ENCODE measurements at regions not wholly inside any gene's neighbourhood (a gene's known extent, or its start where the extent isn't known, plus 50 kb on each side); places are given as distances from the start of the nearest gene placed in this dataset.

GRCh38 chr13:31504918-31505317 is 234.4 kb upstream of the RXFP2 start:
- TF ChIP-seq, protein P1, sequence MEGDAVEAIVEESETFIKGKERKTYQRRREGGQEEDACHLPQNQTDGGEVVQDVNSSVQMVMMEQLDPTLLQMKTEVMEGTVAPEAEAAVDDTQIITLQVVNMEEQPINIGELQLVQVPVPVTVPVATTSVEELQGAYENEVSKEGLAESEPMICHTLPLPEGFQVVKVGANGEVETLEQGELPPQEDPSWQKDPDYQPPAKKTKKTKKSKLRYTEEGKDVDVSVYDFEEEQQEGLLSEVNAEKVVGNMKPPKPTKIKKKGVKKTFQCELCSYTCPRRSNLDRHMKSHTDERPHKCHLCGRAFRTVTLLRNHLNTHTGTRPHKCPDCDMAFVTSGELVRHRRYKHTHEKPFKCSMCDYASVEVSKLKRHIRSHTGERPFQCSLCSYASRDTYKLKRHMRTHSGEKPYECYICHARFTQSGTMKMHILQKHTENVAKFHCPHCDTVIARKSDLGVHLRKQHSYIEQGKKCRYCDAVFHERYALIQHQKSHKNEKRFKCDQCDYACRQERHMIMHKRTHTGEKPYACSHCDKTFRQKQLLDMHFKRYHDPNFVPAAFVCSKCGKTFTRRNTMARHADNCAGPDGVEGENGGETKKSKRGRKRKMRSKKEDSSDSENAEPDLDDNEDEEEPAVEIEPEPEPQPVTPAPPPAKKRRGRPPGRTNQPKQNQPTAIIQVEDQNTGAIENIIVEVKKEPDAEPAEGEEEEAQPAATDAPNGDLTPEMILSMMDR (IDR thresholded peaks at IDR 0.05), result no peak
- DNase-seq (ENCODE audit: low spot score) (no peak), ATAC-seq (ENCODE audit: low FRiP score) (no peak)

GRCh38 chr13:31512331-31512730 is 227.0 kb upstream of the RXFP2 start:
- no peak for DNase-seq (ENCODE audit: low spot score)
- no peak for ATAC-seq (ENCODE audit: low FRiP score)
- TF ChIP-seq, protein P1 (IDR thresholded peaks at IDR 0.05), result no peak

DNA sequence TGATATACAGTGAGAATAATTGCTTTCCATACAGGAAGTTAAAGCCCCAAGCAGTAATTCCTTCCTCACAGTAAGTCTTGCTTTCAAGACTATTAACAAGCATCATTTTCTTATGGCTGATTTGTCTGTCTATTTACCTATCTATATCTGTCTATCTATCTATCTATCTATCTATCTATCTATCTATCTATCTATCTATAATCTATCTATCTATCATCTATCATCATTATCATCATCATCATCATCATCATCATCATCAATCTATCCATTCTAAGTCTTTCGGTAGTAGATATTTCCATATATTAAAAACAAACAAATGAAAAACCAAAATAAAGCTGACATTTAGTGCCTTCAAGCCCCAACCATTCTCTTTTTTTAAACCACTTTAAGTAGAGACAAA is 224.4 kb upstream of the RXFP2 start:
- no peak for ATAC-seq (ENCODE audit: low FRiP score)
- TF ChIP-seq, protein P1 (IDR thresholded peaks at IDR 0.05), result no peak
- no peak for DNase-seq (ENCODE audit: low spot score)

DNA sequence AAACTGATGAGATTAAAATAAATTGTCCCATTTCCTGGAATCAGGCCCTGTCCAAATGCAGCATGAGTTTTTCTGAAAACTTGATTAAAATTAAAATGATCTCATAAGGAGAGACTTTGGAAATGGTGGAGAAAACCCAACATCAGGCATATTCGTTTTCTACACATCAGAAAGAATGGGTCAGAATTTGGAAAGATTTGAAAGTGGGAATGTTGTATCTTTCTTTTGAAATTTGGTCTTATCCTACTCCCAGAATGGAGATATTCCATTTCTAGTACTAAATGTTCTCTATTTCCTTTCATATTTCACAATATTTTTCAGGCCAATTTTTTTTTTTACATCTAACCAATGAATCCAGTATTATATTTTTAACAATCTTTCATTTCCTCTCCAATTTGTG is 223.9 kb upstream of the RXFP2 start:
- TF ChIP-seq, protein P1 (IDR thresholded peaks at IDR 0.05), result no peak
- DNase-seq (ENCODE audit: low spot score), result no peak
- no peak for ATAC-seq (ENCODE audit: low FRiP score)

GRCh38 chr13:31517599-31517998 is 221.7 kb upstream of the RXFP2 start:
- TF ChIP-seq, protein P1 (IDR thresholded peaks at IDR 0.05), result no peak
- no peak for DNase-seq (ENCODE audit: low spot score)
- ATAC-seq (ENCODE audit: low FRiP score), result no peak

GRCh38 chr13:31518645-31519044 is 220.7 kb upstream of the RXFP2 start:
- DNase-seq (ENCODE audit: low spot score), result no peak
- TF ChIP-seq, protein P1 (IDR thresholded peaks at IDR 0.05), result no peak
- no peak for ATAC-seq (ENCODE audit: low FRiP score)

GRCh38 chr13:31521435-31521834 is 217.9 kb upstream of the RXFP2 start:
- DNase-seq (ENCODE audit: low spot score), result no peak
- no peak for ATAC-seq (ENCODE audit: low FRiP score)
- TF ChIP-seq, protein P1 (IDR thresholded peaks at IDR 0.05), result no peak

Data from omental fat pad (tissue), 3 donors.